ENCODE measurements at regions not wholly inside any gene's neighbourhood (a gene's known extent, or its start where the extent isn't known, plus 50 kb on each side); places are given as distances from the start of the nearest gene placed in this dataset.
"Not testable (repeated sequence)": the region's sequence is repeated elsewhere in the genome, so short reads cannot be mapped to it uniquely, and the experiment has no call there.

GRCh38 chr12:68507657-68508056, 103.0 kb upstream of the RAP1B start:
- DNase-seq (ENCODE audit: low spot score), result no peak

DNA sequence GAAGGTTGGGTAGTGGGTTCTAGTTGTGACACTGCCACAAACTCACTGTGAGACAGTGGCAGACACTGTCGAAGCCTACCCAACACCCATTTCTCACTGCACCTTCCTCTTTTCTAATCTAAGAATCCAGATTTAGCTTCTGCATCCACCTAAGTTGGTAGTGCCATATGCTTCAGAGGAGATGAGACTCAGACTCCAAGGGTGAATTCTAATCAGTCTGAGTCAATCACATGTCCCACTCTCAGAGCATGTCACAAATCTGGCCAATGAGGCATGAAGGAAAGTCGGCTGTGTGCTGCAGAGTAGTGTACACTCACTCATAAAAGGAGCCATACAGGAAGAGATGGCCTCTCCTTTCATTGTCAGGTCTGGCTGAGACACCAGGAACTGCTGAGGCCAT, 102.1 kb upstream of the RAP1B start:
- no peak for DNase-seq (ENCODE audit: low spot score)

GRCh38 chr12:68509242-68509641, 101.5 kb upstream of the RAP1B start:
- no peak for DNase-seq (ENCODE audit: low spot score)

DNA sequence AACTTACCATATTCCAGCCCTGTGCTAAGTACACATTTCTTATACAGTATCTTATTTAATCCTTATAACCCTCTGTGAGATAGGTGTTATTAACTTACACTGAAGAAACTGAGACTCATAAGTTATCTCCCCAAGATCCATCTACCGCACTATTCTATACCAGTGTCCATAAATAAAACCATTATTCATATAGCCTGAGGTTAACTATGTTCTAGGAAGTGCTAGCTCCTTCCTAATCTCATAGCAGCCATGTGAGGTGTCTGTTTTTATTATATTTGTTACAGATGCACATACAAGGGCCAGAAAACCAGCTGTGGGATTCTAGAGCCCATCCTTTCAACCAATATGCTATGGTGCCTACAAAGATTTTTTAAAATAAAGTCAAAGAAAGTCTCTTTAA, 100.3 kb upstream of the RAP1B start:
- DNase-seq (ENCODE audit: low spot score), result no peak

- no peak for DNase-seq (ENCODE audit: low spot score)
Measured at GRCh38 chr12:68514807-68515411, 95.8 kb upstream of the RAP1B start.

GRCh38 chr12:68515793-68516192, 94.9 kb upstream of the RAP1B start:
- DNase-seq (ENCODE audit: low spot score), result no peak

DNA sequence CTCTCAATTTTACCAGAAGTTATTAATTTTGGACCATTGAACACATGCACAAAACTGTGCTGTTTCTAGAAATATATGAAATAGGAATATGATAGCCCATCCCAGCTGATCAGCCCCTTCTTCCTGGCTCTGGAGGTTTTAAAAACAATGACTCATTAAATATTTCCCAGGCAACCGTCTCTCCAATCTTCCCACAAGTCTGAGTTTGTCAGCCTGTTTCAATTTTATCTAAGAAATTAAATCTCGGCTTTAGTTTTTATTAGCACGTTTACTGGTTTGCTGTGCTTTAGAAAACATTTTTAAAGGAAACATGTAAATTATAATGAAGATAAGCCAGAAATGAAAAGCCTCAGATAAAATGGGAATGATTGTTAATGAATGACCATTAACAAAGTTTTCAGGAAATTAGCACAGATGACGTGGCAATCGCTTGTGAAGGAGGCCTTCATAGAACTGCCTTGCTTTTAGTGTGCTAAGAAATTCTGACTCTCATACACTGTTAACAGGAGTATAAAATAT, 89.3 kb upstream of the RAP1B start:
- no peak for DNase-seq (ENCODE audit: low spot score)

- no peak for DNase-seq (ENCODE audit: low spot score)
Measured at GRCh38 chr12:68521848-68522502, 88.7 kb upstream of the RAP1B start.

DNA sequence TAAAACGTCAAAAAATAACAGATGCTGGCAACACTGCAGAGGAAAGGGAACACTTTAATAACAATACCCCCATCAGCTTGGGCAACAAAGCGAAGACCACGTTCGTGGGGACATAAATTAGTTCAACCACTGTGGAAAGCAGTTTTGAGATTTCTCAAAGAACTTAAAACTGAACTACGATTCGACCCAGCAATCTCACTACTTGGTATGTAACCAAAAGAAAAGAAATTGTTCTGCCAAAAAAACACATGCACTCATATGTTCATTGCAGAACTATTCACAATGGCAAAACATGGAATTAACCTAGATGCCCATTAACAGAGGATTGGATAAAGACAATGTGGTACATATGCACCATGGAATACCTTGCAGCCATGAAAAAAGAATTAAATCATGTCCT, 81.2 kb upstream of the RAP1B start:
- no peak for DNase-seq (ENCODE audit: low spot score)

DNA sequence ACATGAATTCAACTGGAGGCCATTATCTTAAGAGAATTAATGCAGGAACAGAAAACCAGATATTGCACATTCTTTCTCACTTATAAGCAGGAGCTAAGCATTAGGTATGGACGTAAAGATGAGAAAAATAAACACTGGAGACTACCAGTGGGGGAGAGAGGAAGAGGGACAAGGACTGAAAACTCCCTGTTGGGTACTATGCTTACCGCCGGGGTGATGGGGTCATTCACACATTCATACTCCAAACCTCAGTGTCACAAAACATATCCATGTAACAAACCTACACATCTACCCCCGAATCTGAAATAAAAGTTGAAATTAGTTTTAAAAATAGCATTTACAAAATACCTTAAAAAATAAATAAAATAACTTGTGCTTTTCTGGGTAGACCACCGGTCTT, 80.8 kb upstream of the RAP1B start:
- no peak for DNase-seq (ENCODE audit: low spot score)

DNA sequence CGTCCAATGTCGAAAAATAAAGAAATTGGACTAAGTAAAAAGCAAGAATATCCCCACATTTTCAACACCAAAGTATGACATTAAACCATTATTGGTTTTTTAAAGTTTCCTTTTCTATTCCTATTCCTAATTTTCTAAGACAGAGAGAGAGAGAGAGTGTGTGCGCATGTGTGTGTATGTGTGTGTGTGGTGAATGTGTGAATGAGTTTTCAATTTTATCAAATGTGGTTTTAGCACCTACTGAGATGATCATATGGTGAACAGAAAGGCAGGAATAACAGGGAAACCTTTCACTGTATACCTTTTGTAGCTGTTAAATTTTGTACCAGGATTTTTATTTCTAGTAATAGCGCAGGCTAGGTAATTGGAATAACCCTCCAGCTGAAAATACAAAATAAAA, 80.4 kb upstream of the RAP1B start:
- DNase-seq (ENCODE audit: low spot score), result no peak

- no peak for DNase-seq (ENCODE audit: low spot score)
Measured at GRCh38 chr12:68530965-68531364, 79.7 kb upstream of the RAP1B start.

- DNase-seq (ENCODE audit: low spot score), result peak; percentile 39
Measured at GRCh38 chr12:68532204-68532886, 78.4 kb upstream of the RAP1B start.

GRCh38 chr12:68532887-68533248, 77.8 kb upstream of the RAP1B start:
- DNase-seq (ENCODE audit: low spot score), result no peak

GRCh38 chr12:68534108-68534507, 76.6 kb upstream of the RAP1B start:
- no peak for DNase-seq (ENCODE audit: low spot score)

GRCh38 chr12:68536885-68537485, 73.7 kb upstream of the RAP1B start:
- peak; percentile 11 for DNase-seq (ENCODE audit: low spot score)

DNA sequence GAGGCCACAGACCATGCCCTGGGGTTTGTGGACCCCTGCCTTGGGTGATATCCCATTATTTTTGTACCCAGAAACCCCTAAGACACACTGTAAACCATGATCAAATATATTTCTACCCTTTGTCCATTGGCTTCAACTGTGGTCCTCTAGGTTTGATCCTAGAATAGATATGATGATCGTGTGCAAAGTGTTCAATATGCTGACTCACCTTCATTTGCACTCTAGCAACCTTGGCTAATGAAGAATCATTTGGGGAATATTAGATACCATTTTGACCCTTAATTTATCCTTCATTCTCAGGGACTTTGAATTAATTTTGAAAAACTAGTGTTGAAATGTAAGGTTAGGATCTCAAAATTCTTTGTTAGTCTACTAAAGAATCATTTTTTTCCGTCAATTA, 73.1 kb upstream of the RAP1B start:
- no peak for DNase-seq (ENCODE audit: low spot score)

DNA sequence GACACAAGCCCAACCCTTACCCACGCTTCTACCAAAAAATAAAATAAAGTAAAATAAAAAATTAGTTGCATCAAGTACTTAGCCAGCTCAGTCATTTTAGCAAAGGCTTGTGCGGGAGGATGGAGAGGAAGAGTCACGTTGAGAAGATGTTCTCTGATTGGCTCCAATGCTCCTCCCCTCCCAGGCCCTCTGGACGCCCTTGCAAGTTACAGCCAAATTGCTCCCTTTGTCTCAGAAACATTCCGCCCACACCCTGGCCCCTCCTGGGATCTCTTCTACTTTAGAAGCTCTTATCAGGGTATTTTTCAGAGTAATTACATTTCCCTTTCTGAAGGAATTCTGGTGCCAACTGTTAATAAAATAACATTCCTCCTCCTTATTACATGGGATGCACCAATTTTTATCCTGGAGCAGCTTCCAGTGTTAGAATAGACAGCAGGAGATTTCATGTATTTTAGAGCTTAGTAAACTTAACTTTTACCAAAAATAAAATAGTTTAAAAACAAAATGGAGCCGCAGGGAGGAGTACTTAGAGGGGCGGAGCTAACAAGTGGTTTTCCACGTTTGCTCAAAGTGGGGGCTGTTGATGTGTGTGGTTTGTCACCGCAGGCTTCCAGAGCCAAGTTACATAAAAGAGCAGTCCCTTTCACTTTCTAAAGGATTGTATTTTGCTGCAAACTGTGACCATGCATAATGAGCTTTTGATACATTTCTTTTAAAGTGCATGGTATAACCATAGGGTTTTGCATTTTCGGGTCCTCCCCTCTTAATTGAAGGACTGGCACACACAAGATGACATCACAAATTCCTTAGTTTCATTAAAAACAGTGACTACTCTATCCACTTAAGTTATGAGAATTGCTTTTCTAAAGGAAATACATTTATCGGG, 71.7 kb upstream of the RAP1B start:
- DNase-seq (ENCODE audit: low spot score), result peak; percentile 76

- no peak for DNase-seq (ENCODE audit: low spot score)
Measured at GRCh38 chr12:68539615-68539952, 71.1 kb upstream of the RAP1B start.

- DNase-seq (ENCODE audit: low spot score), result not testable (repeated sequence)
Measured at GRCh38 chr12:68540768-68541167, 69.9 kb upstream of the RAP1B start.

GRCh38 chr12:68547318-68547717, 63.4 kb upstream of the RAP1B start:
- not testable (repeated sequence) for DNase-seq (ENCODE audit: low spot score)

- DNase-seq (ENCODE audit: low spot score), result not testable (repeated sequence)
Measured at GRCh38 chr12:68552605-68553195, 58.0 kb upstream of the RAP1B start.

Measured in CD4-positive, alpha-beta T cell treated with Interleukin-2 at 100 ng/mL for 4 hours (primary cell).